ENCODE measurements at regions not wholly inside any gene's neighbourhood (a gene's known extent, or its start where the extent isn't known, plus 50 kb on each side); places are given as distances from the start of the nearest gene placed in this dataset.
"Not testable (repeated sequence)": the region's sequence is repeated elsewhere in the genome, so short reads cannot be mapped to it uniquely, and the experiment has no call there.

- Histone ChIP-seq H3K36me3 (replicated peaks in 1 of 2; ENCODE audit: insufficient read depth in 1 of 2, low read depth in 2 of 2) (no peaks in the 10 kb centered on the region), H3K9me3 (peaks cover 0 to 47% (median 0%) of the 10 kb centered on the region in 3 donors), H3K27me3 (no peaks in the 10 kb centered on the region), H3K27ac (no peak overlapping the region), H3K4me1 (no peaks in the 10 kb centered on the region), H3K4me3 (no peak overlapping the region)
- WGBS, 2 donors: 71 to 74% methylated on average over 7 of the region's 7 CpGs
- intact Hi-C loops (cut with DNase I): no loop called here
- DNase-seq (no peak), ATAC-seq (no peak)
- TF ChIP-seq, protein P1, sequence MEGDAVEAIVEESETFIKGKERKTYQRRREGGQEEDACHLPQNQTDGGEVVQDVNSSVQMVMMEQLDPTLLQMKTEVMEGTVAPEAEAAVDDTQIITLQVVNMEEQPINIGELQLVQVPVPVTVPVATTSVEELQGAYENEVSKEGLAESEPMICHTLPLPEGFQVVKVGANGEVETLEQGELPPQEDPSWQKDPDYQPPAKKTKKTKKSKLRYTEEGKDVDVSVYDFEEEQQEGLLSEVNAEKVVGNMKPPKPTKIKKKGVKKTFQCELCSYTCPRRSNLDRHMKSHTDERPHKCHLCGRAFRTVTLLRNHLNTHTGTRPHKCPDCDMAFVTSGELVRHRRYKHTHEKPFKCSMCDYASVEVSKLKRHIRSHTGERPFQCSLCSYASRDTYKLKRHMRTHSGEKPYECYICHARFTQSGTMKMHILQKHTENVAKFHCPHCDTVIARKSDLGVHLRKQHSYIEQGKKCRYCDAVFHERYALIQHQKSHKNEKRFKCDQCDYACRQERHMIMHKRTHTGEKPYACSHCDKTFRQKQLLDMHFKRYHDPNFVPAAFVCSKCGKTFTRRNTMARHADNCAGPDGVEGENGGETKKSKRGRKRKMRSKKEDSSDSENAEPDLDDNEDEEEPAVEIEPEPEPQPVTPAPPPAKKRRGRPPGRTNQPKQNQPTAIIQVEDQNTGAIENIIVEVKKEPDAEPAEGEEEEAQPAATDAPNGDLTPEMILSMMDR (IDR thresholded peaks at IDR 0.05): no peak
- TF ChIP-seq POLR2A (IDR thresholded peaks at IDR 0.05): no peak
Measured at GRCh38 chrX:1060562-1060960, 151.9 kb downstream of the CRLF2 start.

- Histone ChIP-seq H3K4me1 (no peaks in the 10 kb centered on the region), H3K27ac (no peak overlapping the region), H3K4me3 (no peak overlapping the region), H3K27me3 (no peaks in the 10 kb centered on the region), H3K9me3 (peaks cover 0 to 51% (median 0%) of the 10 kb centered on the region in 3 donors), H3K36me3 (replicated peaks in 1 of 2; ENCODE audit: insufficient read depth in 1 of 2, low read depth in 2 of 2) (no peaks in the 10 kb centered on the region)
- 71 to 82% methylated on average over 33 to 34 of the region's 34 CpGs for WGBS, 2 donors
- ATAC-seq: no peak
- DNase-seq: no peak
- no peak for TF ChIP-seq POLR2A (IDR thresholded peaks at IDR 0.05)
- TF ChIP-seq, protein P1 (IDR thresholded peaks at IDR 0.05): no peak
- intact Hi-C loops (cut with DNase I): no loop called here
Measured at GRCh38 chrX:1059576-1060561, 152.6 kb downstream of the CRLF2 start.

DNA sequence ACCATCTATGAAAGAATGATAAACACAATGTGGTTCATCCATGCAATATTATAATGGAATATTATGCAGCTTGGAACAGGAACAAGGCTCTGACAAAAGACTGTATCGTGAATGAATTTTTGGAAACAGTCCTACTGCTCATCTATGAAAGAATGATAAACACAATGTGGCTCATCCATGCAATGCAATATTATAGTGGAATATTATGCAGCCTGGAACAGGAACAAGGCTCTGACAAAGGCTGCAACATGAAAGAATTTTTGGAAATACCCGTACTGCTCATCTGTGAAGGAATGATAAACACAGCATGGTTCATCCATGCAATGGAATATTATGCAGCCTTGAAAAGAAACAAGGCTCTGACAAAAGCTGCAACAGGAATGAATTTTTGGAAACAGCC is 158.8 kb downstream of the CRLF2 start:
- 77 to 79% methylated on average over 2 of the region's 2 CpGs for WGBS, 2 donors
- H3K36me3 ChIP-seq (replicated peaks in 1 of 2; ENCODE audit: insufficient read depth in 1 of 2, low read depth in 2 of 2); DNase-seq; H3K4me1 ChIP-seq; H3K27me3 ChIP-seq; ATAC-seq; H3K4me3 ChIP-seq; H3K27ac ChIP-seq; intact Hi-C loops (cut with DNase I): not testable (repeated sequence)
- peaks cover 0 to 35% (median 0%) of the 10 kb centered on the region in 3 donors for H3K9me3 ChIP-seq

- Histone ChIP-seq H3K27ac (no peak overlapping the region), H3K9me3 (peaks cover 0 to 35% (median 0%) of the 10 kb centered on the region in 3 donors), H3K36me3 (replicated peaks in 1 of 2; ENCODE audit: insufficient read depth in 1 of 2, low read depth in 2 of 2) (no peaks in the 10 kb centered on the region), H3K27me3 (no peaks in the 10 kb centered on the region), H3K4me3 (no peak overlapping the region), H3K4me1 (no peaks in the 10 kb centered on the region)
- TF ChIP-seq POLR2A (IDR thresholded peaks at IDR 0.05): no peak
- TF ChIP-seq, protein P1 (IDR thresholded peaks at IDR 0.05): no peak
- intact Hi-C loops (cut with DNase I): no loop called here
- WGBS, 2 donors: 70 to 80% methylated on average over 2 of the region's 2 CpGs
- ATAC-seq: no peak
- no peak for DNase-seq
Measured at GRCh38 chrX:1053072-1053471, 159.4 kb downstream of the CRLF2 start.

DNA sequence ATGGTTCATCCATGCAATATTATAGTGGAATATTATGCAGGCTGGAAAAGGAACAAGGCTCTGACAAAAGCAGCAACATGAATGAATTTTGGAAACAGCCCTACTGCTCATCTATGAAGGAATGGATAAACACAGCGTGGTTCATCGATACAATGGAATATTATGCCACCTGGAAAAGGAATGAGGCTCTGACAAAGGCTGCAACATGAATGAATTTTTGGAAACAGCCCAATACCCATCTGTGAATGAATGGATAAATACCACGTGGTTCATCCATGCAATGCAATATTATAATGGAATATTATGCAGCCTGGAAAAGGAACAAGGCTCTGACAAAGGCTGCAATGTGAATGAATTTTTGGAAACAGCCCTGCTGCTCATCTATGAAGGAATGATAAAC is 160.4 kb downstream of the CRLF2 start:
- WGBS, 2 donors: 92 to 93% methylated on average over 3 of the region's 3 CpGs
- H3K4me1 ChIP-seq: no peaks in the 10 kb centered on the region
- H3K9me3 ChIP-seq: peaks cover 0 to 35% (median 0%) of the 10 kb centered on the region in 3 donors
- DNase-seq: no peak
- H3K27ac ChIP-seq: no peak overlapping the region
- no peak for TF ChIP-seq POLR2A (IDR thresholded peaks at IDR 0.05)
- TF ChIP-seq, protein P1 (IDR thresholded peaks at IDR 0.05): no peak
- no peak overlapping the region for H3K4me3 ChIP-seq
- no peak for ATAC-seq
- H3K36me3 ChIP-seq (replicated peaks in 1 of 2; ENCODE audit: insufficient read depth in 1 of 2, low read depth in 2 of 2): no peaks in the 10 kb centered on the region
- H3K27me3 ChIP-seq: no peaks in the 10 kb centered on the region
- intact Hi-C loops (cut with DNase I): no loop called here
